GM21723 (cell line): ENCODE measurements at regions not wholly inside any gene's neighbourhood (a gene's known extent, or its start where the extent isn't known, plus 50 kb on each side); places are given as distances from the start of the nearest gene placed in this dataset.
"Not testable (repeated sequence)": the region's sequence is repeated elsewhere in the genome, so short reads cannot be mapped to it uniquely, and the experiment has no call there.

Source experiments
- ATAC-seq: cut with Tn5 transposase; IDR thresholded peaks from one replicate; pipeline ENCODE4 v1.9.1; 2021; ENCODE audit warnings: mild to moderate bottlenecking, moderate library complexity; ENCODE audit not compliant: unreplicated experiment

DNA sequence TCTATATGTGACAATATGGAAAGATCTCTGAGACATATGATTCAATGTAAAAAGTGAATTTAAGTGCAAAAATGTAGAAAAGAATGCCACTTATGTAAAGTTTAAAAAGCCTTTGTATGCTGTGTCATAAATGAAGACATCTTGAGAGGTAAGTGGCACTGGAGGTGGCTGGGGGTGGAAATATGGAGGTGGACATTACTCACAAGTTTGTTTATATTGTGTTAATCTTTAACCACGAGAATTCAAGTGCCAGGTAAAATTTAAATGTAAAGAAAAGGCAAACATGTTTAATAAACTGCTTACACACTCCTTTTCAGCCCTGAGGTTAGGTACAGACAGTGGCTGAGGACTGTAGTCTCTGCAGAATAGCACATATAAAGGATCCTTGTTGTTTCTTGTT lies 235.1 kb downstream of the ABCC12 start:
- ATAC-seq, result no peak

DNA sequence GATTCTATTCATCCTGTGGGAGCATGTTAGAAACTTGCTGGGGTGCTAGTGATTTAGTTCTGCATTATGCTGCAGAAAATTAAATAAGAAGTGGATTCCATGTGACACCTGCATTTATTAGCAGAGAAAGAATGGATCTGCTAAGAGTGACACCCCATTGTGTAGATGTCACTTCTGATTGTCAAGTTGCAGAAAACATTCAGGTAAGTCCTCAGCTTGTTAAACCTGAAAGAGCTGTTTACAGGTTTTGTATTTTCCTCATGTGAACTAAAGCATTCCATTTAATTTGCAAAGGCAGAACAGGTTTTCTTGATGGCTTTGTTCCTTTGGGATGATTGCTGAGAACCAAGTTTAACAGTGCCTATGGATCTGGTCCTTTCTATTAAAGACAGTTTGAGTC lies 238.7 kb downstream of the ABCC12 start:
- no peak for ATAC-seq

DNA sequence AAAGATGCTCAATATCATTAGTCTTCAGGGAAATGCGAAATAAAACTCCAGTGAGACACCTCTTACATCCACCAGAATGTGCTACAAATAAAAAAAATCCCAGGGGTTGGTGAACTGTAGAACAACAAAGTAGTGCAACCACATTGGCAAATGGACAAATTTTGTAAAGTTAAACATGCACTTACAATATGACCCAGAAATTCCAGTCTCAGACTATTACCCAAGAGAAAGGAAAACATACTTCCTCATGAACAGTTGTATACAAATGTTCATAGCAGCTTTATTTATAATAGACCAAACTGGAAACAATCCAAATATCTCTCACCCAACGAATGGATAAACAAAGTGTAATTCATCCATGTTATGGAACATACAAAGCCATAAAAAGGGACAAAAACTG lies 239.5 kb downstream of the ABCC12 start:
- no peak for ATAC-seq

DNA sequence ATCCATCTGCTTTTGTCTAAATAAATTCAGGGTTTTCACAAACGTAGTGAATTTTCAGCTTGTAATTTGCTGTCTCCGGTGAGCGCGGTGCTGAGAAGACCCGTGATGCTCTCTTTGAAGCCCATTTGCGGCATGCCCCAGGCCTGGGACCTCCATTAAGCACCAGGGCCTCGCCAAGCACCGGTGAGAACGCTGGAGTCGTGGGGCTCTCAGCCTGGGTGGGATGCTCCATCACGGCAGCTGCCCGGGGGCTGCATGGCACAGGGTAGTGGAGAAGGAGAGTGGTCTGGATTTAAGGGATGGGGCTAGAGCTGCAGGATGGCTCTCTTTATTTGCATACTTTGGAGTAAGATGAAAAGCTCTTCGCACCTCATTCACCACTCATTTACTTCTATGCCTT lies 248.7 kb downstream of the ABCC12 start:
- no peak for ATAC-seq

DNA sequence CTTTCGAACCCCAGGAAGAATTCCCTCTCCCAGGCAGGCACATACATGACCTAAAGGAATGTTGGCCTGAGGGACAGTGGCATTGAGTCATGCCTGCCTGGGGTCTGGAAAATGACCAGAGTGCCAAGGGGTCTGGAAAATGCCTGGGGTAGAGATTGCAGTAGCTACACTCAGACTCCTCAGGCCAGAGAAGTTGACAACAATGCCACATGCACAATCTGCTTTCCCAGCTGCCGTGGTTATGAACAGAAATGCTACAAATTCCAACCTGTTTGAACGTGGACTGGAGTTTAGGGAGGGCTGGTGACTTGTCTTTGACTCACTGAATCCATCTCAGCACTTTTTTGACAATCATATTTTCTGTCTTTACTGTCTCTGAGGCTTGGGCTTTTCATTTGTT lies 250.0 kb downstream of the ABCC12 start:
- no peak for ATAC-seq

DNA sequence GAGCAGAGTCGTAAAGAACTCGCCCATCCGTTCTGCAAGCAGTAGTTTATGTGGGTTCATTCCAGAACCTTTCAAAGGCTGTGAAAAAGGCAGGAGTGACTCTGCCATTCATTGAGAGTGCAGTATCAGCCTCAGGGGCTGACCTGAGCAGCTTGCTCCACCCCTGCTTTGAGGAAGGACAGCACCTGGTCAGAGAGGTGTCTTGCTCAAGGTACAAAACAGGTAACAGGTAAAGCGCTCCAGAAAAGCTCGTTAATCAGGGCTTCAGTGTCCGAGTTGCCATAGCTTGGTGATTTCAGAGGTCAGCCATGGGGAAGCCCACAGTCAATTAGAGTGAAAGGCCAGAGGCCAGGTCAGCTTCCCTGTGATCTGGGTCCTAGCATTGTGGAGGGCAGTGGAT lies 251.1 kb downstream of the ABCC12 start:
- no peak for ATAC-seq

DNA sequence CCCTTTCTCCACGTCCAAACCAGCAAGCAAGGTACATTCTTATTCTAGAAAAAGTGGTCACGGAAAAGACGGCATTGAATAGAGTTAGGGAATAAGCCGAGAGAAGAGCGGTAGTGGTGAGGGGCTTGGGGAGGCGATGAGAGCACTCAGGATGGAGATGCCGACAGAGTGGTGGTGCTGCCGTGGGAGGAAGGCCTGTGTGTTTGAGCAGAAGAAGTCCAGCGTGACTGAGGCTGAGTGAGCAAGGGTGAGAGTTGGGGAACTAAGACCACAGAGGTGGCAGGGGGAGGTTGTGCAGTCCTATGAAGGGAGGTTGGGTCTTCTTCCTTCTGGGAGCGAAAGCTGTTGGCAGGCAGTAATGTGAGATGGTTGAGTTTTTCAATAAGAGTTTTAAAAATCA lies 252.3 kb downstream of the ABCC12 start:
- ATAC-seq, result no peak

DNA sequence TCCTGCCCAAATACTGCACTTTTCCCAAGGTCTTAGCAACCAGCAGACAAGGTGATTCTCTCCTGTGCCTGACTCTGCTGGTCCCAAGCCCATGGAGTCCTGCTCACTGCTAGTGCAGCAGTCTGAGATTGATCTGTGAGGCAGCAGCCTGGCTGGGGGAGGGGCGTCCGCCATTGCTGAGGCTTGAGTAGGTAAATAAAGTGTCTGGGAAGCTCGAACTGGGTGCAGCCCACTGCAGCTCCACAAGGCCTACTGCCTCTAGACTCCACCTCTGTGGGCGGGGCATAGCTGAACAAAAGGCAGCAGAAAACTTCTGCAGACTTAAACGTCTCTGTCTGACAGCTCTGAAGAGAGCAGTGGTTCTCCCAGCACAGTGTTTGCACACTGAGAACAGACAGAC lies 258.7 kb downstream of the ABCC12 start:
- not testable (repeated sequence) for ATAC-seq

DNA sequence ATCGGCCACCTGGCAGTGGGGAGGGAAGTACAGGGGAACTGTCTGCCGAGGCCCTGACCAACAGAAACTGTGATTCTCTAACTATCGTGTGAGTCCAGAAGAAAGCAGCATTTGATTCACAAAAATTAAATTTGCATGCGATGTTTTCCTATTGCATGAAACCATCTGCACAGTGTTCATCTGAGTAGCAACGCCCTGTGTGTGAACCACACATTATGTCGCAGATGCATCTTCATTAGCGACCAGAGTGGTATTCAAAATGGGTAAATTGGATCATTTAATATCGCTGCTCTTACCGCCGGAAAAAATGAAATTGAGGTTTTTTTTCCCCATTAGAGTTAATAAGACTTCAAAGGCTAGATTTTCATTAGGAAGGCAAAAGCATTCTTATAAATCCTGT lies 260.6 kb downstream of the ABCC12 start:
- no peak for ATAC-seq

DNA sequence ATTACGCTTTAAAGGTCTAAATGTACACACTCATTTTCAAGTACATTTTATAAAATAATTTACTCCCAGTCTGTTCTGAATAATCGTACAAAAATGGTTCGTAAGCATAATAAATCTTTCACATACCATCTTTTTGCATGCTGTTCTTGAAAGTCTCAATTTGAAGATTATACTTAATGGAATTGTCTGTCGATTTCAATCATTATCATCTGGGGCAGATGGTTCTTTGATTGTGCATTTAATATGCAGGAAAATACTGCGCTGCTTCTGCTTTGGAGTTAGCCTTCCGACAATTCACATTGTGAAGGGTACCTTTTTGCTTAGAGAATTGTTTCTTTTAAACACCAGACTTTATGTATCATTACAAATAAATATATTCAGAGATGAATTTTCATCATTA lies 262.8 kb downstream of the ABCC12 start:
- ATAC-seq, result no peak

DNA sequence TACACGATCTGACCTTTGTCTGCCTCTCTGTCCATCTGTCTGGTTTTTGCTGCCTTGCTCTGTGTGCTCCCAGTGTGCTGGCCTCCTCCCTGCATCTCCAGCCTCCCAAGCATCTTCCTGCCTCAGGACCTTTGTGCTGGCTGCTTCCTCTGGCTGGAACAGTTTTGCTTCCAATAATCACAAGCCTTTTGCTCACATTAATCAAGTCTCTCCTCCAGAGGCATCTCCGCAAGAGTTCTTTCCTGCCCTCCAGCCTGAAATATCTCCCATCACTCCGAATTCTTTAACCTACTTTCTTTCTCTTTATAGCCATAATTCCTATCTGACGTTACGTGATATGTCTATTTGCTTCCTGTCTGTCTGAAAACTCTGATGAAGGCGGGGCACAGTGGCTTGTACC lies 267.1 kb downstream of the ABCC12 start:
- no peak for ATAC-seq

DNA sequence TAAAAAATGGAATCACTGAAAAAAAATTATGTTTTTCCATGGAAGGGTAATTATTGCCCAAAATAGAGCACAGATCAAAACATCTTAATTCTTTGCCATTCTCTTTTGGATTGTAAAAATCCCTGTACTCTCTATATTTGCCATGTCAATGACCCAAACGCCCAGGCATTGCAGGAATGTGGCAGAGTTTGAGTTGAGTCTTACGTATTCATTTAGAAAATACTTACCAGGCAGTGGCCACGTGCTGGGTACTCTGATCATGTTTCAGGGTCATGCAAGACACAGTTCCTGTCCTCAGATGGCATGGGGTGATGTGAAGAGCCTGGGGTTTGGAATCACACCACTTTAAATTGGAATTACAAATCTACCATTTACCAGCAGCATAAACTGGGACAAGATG lies 267.7 kb downstream of the ABCC12 start:
- no peak for ATAC-seq

DNA sequence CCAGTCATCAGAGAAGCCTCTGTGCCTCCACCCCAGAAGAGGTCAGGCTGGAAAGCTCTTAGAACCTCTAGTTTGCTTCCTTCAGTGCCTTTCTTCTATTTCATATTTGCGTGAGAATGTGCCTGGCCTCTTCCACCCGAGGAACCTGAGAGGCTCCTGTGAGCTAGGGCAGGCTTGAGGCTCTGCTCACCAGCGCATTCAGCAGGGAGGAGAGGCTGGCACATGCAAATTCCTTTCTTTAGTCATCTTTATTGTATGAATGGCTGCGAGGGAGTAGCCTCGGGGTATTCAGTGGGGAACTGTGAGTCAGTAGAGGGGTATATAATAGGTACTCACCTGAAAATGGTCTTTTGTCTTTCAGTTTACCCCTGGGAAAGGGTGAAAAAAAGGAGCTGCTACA lies 268.3 kb downstream of the ABCC12 start:
- no peak for ATAC-seq

DNA sequence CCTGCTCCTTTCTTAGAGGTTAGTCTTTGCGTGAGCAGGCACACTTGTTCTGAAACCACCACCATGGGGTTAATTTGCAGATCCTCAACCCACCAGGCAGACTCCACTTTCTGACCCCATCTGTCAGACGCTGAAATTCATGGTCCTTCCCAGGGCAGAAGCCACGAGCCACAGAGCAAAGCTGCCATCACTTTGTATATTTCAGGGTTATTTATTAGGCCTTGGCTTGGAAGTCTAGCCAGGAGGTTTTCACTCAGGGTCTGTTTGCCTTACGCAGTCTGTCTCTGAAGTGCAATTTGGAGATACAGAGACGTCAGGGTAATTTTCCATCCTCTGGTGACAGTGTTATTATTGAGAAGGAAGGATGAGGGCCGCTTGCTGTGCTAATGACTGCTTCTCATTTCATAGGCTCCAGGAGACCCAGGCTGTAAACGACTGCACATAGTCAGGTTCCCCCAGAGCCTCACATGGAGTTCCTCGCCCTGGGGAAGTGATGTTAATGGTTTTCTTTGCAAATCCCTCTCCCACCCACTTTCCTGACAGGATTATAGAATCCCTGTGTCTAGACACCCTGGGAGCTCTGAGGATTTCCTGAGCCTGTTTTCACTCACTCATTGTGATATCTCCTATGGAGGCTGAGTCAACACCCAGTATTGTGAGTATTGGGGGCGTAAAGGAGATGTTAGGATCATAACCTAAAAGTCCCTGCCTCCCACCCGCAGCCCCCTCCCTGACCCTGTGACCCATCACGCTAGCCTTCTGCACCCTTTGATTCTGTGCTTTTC lies 269.0 kb downstream of the ABCC12 start:
- no peak for ATAC-seq

DNA sequence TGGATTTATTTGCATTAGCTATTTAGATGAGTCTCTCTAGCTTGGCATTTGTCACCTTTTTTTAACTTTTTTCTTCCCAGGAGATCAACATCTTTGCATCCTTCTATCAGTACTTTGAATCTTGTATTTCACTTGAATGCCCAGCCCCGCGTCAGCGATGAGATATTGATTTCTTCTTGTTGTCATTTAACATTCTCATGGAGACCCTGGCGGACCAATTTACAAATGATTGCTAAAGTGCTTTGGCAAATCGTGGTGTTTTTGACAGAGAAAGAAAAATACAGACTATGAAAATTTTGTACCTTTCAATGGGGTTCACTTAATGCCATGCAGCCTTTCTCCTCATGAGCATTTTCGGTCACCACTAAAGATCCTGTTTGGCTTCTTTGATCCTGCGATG lies 269.7 kb downstream of the ABCC12 start:
- no peak for ATAC-seq

DNA sequence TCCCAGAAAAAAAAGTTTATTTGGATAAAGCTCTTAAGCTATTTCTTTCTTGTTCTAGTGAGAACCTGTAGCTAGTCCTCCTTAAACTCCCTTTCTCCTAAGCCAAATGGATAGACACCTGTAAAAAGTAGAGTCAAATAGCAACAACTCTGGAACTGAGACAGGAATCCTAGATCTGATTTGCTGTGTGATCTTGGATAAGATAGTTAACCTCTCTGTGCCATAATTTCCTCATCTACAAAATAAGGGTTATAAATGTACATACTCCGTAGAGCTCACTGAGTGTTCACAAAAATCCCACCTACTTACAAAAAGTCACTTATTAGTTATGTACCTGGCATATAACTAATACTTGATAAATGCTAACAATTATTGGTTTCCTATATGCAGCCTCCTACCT lies 270.3 kb downstream of the ABCC12 start:
- no peak for ATAC-seq

DNA sequence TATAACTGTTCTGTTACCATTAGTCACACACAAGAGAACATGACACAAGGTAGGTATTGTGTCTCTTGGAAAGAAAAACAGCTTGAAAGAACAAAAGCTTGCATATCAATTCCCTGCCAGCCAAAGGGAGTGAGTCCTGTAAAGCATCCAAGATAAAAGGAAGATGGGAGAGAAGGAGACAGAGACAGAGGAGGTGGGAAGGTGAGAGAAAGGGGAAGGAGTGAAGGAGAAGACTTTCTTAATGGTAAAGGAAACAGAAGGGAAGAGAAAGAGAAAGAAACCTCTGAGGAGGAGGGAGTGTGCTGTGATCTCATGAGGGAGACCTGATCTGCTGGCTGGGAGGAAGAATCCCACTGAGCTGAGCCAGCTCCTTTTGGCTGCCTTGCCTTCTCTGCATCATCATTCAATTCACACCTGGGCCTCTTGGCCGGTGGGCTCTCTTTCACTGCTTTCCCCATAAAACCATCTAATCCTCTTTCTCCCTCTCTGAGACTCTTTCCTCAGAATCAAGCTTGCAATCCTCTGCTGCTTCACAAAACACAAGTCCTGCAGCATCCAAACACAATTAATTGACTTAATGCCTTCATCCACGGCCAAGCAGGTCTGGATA lies 271.6 kb downstream of the ABCC12 start:
- ATAC-seq, result no peak

DNA sequence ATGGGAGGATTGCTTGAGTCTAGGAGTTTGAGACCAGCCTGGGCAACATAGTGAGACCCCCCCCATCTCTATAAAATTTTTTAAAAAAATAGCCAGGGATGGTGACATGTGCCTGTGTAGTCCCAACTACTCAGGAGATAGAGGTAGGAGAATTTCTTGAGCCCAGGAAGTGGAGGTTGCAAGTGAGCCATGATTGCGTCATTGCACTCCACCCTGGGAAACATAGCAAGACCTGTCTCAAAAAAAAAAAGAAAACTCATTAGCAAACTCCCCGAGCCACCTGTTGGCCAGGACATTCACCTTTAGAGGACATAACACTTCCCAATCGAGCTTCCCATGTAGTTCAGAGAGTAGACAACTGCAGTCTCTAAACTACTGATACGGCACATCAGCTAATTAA lies 274.2 kb downstream of the ABCC12 start:
- no peak for ATAC-seq

DNA sequence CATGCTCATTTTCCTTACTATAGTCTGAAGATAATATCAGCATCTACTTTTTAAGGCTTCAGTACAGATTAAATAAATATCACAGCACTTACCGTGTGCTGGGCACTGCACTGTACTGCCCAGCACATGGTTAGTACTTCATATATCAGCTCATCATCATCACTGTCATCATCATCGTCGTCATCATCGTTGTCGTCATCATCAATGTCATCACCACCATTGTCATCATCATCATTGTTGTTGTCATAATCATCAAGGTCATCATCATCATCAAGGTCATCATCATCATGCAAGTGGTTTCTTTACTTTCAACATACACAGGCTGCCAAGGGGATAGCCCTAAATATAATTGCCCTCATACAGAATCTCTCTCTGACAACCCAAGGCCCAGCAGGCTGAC lies 275.1 kb downstream of the ABCC12 start:
- no peak for ATAC-seq

DNA sequence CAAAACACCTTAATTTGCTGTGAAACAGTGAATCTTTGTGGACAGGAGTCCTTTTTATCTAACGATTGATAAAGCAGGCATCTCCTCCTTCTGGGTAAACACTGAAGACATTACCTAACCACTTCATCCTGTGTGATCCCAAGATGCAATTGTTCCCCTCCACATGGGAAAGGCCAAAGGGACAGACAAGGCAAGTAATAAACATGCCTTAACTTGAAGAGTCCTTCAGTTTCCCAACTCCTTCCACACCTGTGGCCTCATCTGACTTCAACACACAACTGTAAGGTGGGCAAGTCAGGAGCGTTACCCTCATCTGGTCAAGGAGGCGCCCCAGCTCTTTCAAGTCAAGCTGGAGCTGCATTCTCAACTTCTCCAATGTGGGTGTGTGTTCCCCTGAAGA lies 278.6 kb downstream of the ABCC12 start:
- ATAC-seq, result no peak

DNA sequence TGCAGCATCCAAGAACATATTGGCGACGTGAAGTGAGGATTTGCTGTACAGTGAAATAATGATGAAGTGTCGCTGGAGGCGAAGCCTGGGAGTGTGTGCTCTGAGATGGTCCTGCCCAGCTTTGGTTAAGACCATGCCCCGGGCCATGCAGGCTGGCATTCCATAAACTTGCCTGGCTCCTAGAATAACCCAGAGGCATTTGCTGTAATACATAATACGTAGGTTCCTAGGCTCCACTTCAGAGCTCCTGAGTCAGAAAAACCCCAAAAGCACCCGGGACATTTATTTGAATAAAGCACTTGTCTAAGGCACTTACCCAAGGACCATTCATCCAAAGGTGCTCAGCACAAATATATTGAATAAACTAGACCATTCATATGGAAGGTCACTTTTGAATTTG lies 279.3 kb downstream of the ABCC12 start:
- ATAC-seq, result no peak

DNA sequence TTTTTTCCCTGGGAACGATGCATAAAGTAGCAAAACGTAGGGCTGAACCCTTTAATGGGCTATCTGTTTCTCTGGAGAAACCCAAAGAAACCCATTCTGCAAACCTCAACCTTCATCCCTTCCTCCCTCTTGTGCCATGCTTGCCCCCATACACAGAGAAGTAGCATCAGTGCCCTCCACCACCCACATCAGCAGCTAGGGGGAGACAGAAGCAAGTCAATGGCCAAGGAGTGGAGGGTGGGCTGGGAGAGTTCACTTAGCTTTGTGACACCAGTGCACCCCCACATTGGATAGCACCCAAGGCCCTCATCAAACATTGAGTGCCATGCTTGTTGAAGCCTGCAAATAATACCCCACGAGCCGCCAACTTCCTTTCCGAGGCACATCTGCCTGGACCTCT lies 282.4 kb downstream of the ABCC12 start:
- no peak for ATAC-seq

DNA sequence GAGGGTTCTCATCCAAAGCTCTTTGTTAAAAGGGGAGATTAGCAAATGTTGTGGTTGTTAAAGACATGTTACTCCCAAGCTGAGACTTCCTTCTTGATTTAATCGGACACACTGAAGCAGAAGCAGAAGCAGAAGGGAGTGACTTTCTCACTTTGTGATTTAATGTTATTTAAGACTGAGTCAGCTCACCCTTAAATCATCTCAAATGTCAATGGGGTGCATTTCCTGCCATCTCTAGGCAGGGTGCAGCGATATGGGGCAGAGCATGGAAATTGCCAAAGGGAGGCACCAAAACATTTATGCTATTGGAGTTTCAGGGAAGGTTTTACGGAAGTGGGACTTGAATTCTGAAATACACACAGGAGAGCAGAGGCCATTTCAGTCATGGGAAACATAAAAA lies 283.6 kb downstream of the ABCC12 start:
- no peak for ATAC-seq
